H1 (cell line): ENCODE measurements at regions not wholly inside any gene's neighbourhood (a gene's known extent, or its start where the extent isn't known, plus 50 kb on each side); places are given as distances from the start of the nearest gene placed in this dataset.

ENCODE experiments used
- CBX5 ChIP-seq: fragments of 300-800, 300-1000 bp; sonication (generic); IDR thresholded peaks from 2 replicates; pipeline ENCODE4 v1.7.1; 2016; ENCODE audit warnings: antibody characterized with exemption, low read length, low read depth
- CHD7 ChIP-seq: fragments of 300-600 bp; sonication (generic); IDR thresholded peaks from 2 replicates; pipeline ENCODE4 v1.7.1; 2012; ENCODE audit warnings: low read length, moderate library complexity, mild to moderate bottlenecking, inconsistent platforms; ENCODE audit not compliant: insufficient replicate concordance
- CTCF ChIP-seq, 3 experiments: IDR thresholded peaks; 1 replicate in 2 of 3; 2 replicates in 1 of 3; pipeline versions ENCODE4 v1.5.1 to v1.6.1; 2011; ENCODE audit warnings: low read length in 3 of 3, mild to moderate bottlenecking in 3 of 3, inconsistent platforms in 2 of 3, low read depth in 1 of 3, moderate library complexity in 1 of 3; ENCODE audit not compliant: insufficient read depth in 1 of 3; ENCODE audit errors: control extremely low read depth in 1 of 3
- EZH2 ChIP-seq: fragments of 200-600 bp; sonication (generic); IDR thresholded peaks from 2 replicates; pipeline ENCODE4 v1.7.1; 2012; ENCODE audit warnings: low read depth, mild to moderate bottlenecking, moderate library complexity, low read length, inconsistent platforms; ENCODE audit not compliant: severe bottlenecking
- JUN ChIP-seq: IDR thresholded peaks from 2 replicates; pipeline ENCODE4 v1.6.1; 2011; ENCODE audit warnings: low read depth, mild to moderate bottlenecking, improper control_type of control experiment, low read length
- POU5F1 ChIP-seq: IDR thresholded peaks from 2 replicates; pipeline ENCODE4 v1.6.1; 2011; ENCODE audit warnings: low read depth, mild to moderate bottlenecking, low read length, moderate library complexity
- RBBP5 ChIP-seq: IDR thresholded peaks from 2 replicates; pipeline ENCODE4 v1.7.1; 2012; ENCODE audit warnings: low read depth, mild to moderate bottlenecking, inconsistent platforms, low read length, moderate library complexity, borderline replicate concordance
- RXRA ChIP-seq: IDR thresholded peaks from 2 replicates; pipeline ENCODE4 v1.6.1; 2011; ENCODE audit warnings: low read depth, mild to moderate bottlenecking, low read length, moderate library complexity; ENCODE audit not compliant: insufficient read depth
- TCF12 ChIP-seq: IDR thresholded peaks from 2 replicates; pipeline ENCODE4 v1.6.1; 2011; ENCODE audit warnings: low read depth, mild to moderate bottlenecking, low read length

- TF ChIP-seq CHD7 (no peak), EZH2 (no peak), RBBP5 (no peak), TCF12 (no peak), POU5F1 (no peak), CTCF (IDR thresholded peaks at IDR 0.05; ENCODE audit: control extremely low read depth in 1 of 3, insufficient read depth in 1 of 3, low read depth in 1 of 3, low read length in 3 of 3) (no peak), RXRA (no peak), JUN (no peak), CBX5 (no peak)
Measured at GRCh38 chr21:35507181-35507759, 458.2 kb upstream of the RUNX1 start (continued).
